ENCODE measurements at regions not wholly inside any gene's neighbourhood (a gene's known extent, or its start where the extent isn't known, plus 50 kb on each side); places are given as distances from the start of the nearest gene placed in this dataset.

- Mint-ChIP-seq H3K36me3 (no peaks in the 10 kb centered on the region), H3K27ac (no peak overlapping the region), H3K4me1 (no peaks in the 10 kb centered on the region), H3K9me3 (no peaks in the 10 kb centered on the region), H3K27me3 (ENCODE audit: low read depth) (no peaks in the 10 kb centered on the region), H3K4me3 (no peak overlapping the region)
- DNase-seq (ENCODE audit: low spot score) (no peak), ATAC-seq (no peak)
- TF ChIP-seq IRF1 (CRISPR knock-in tag; IDR thresholded peaks at IDR 0.05) (no peak), MYBL2 (CRISPR knock-in tag; IDR thresholded peaks at IDR 0.05) (no peak), MAX (CRISPR knock-in tag; IDR thresholded peaks at IDR 0.05) (no peak)
- CTCF ChIA-PET, result no interaction called here
- POLR2A ChIA-PET, result no interaction called here
Measured at GRCh38 chr5:167995844-167996425, 295.5 kb upstream of the WWC1 start.

GRCh38 chr5:167998148-167998767 is 293.2 kb upstream of the WWC1 start:
- TF ChIP-seq STAT6 (CRISPR knock-in tag; conservative IDR thresholded peaks at IDR 0.05; ENCODE audit: low read depth) (no peak), RORB (CRISPR knock-in tag; IDR thresholded peaks at IDR 0.05) (no peak), ZBTB21 (CRISPR knock-in tag; IDR thresholded peaks at IDR 0.05; ENCODE audit: borderline replicate concordance) (no peak), ZNF416 (CRISPR knock-in tag; IDR thresholded peaks at IDR 0.05) (no peak), E2F5 (CRISPR knock-in tag; IDR thresholded peaks at IDR 0.05) (no peak), TP53 (CRISPR knock-in tag; IDR thresholded peaks at IDR 0.05) (no peak), MLX (CRISPR knock-in tag; IDR thresholded peaks at IDR 0.05) (no peak), SMAD4 (CRISPR knock-in tag; IDR thresholded peaks at IDR 0.05) (no peak), ZNF532 (CRISPR knock-in tag; IDR thresholded peaks at IDR 0.05; ENCODE audit: borderline replicate concordance) (no peak), GTF2I (CRISPR knock-in tag; conservative IDR thresholded peaks at IDR 0.05) (no peak), AFF4 (CRISPR knock-in tag; IDR thresholded peaks at IDR 0.05; ENCODE audit: borderline replicate concordance) (no peak), ZNF263 (CRISPR knock-in tag; IDR thresholded peaks at IDR 0.05; ENCODE audit: low read depth) (no peak), FOXP4 (CRISPR knock-in tag; IDR thresholded peaks at IDR 0.05) (no peak), ZMAT4 (CRISPR knock-in tag; IDR thresholded peaks at IDR 0.05) (no peak)
- ATAC-seq (no peak), DNase-seq (ENCODE audit: low spot score) (no peak)
- no peak overlapping the region for H3K27ac Mint-ChIP-seq
- no peaks in the 10 kb centered on the region for H3K36me3 Mint-ChIP-seq
- no peaks in the 10 kb centered on the region for H3K4me1 Mint-ChIP-seq
- CTCF ChIA-PET, result interaction anchor here (0.5 kb wide), 1 partner anchor 429 kb away, joined by 3 read pairs; no protein-coding TSS in a partner anchor
- POLR2A ChIA-PET, result no interaction called here
- H3K27me3 Mint-ChIP-seq (ENCODE audit: low read depth), result no peaks in the 10 kb centered on the region
- no peaks in the 10 kb centered on the region for H3K9me3 Mint-ChIP-seq
- no peak overlapping the region for H3K4me3 Mint-ChIP-seq
